Activated gamma-delta T cell (primary cell): ENCODE measurements at regions not wholly inside any gene's neighbourhood (a gene's known extent, or its start where the extent isn't known, plus 50 kb on each side); places are given as distances from the start of the nearest gene placed in this dataset.

ENCODE experiments used
- DNase-seq: peaks from one replicate; lab custom pipeline; 2025; lab: John Stamatoyannopoulos, UW

DNA sequence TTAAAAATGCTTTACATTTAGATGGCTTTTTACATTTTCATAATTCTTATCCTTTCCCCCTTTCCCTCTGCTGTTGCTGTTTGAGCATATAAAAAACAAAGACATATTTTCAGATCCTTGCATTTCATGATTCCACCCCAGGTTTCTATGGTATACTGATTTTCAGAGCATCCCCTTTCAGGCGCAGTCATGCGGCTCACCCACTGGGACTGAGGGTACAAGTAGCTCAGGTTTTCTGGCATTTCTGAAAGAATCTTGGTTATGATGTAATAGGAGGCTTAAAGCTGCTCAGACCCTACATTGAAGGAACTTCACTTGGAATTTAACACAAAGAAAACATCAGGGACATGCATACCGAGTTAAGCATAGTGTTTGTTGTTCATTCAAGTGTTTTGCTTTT, 310.8 kb downstream of the ETAA1 start:
- no peak for DNase-seq

DNA sequence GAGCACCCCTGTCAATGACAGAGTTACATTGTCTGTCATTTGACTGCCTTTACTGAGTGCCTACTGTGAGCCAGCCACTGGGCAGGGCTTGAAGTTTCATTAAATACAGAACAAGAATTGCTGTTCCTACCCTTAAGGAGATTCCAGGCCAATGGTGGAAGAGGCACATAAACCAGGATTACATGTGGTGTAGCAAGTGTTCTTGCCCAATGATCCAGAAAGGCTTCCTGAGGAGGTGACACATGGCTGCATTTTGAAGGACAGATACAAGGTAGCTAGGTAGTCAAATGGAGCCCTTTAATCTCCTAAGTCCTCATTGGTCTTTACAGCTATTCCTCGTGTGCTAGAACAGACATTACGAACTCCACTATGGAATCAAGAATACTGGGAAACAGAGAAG, 312.7 kb downstream of the ETAA1 start:
- no peak for DNase-seq

DNA sequence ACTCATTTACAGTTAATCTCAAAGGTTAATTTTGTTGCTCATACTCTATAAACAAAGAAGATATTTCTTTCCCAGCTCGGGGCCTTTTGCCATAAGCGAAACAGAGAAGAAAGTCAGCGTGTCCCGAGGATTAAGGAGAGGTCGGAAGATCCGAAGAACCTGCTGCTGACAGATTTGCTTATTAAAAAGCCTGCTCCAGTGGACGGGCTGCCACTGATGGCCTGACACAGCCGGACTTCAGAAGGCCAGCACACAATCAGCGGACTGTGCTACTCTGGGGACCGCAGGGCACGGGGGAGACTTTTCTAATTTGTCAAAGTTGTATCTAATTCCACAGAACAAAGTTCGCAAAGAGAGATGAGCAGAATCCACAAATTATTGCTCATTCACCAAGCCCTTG, 315.4 kb downstream of the ETAA1 start:
- DNase-seq, result no peak

DNA sequence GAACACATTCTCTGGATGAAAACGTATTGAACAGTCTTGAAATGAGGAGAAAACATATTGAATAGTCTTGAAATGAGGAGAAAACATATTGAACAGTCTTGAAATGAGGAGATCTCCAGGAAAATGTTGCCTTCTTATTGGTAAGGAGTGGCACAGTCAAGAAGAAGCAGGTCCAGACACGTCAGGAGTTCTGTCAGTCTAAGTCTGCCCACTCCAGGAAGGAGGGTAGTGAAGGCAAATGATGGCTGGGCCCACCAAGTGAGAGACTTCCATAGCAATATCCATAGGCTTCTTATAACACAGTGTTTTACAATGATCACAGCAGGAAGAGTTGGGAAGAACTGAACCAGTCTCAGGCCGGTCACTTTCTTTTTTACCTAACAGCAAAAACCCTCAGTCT, 316.2 kb downstream of the ETAA1 start:
- no peak for DNase-seq

DNA sequence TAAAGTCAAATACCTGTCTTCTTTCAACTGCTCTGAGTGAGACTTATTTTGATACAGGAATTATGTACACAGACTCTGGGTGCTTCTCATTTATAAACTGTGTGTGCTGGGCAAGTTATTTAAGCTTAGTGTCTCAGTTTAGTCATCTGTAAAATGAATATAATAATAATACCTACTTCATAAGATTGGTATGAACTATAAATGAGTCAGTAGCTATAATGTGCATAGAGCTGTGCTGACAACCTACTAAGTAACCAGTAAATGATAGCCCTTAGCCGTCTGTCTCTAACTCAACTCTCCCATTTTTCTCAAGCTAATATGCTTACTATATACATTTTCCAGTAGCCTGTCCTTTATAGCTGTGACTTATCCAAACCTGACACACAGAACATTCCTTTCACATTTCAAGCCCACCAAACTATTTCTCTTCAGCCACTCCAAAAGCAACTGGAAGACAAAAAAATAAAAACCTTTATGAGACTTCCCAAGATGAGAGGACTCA, 319.8 kb downstream of the ETAA1 start:
- no peak for DNase-seq

DNA sequence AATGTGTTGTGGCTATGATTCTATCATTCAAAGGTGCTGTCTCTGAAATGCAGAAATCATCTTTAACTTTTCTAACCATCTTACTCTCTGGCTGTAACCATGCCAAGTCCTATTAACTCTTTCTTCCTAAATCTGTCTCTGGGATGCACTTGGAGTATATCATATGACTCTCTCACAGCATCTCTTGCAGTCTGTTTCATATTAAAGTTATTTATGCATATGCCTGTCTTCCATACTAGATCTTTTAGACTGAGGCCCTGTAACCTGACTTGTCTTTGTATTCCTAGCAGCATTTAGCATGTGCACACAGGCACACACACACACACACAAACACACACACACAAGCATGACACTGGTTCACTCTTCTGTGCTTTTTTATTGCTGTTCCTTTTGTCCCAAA, 320.6 kb downstream of the ETAA1 start:
- no peak for DNase-seq

DNA sequence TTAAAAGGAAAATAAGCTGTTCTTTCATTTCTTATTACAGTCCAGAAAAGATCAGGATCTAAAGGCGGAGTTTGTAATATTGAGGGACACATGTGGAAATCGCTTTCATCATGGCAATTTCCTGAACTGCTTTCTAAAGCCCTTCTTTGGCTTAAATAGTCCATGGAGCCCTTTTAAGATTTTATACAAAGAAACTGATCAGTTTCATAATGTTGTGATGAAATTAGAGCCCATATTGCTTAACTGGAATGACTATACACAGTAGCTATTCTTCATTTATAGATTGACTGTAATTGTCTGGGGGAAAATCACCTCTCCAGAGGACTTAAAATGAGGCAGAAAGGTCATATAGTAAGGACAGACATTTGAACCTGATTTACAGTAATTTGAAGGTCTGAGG, 322.2 kb downstream of the ETAA1 start:
- no peak for DNase-seq

DNA sequence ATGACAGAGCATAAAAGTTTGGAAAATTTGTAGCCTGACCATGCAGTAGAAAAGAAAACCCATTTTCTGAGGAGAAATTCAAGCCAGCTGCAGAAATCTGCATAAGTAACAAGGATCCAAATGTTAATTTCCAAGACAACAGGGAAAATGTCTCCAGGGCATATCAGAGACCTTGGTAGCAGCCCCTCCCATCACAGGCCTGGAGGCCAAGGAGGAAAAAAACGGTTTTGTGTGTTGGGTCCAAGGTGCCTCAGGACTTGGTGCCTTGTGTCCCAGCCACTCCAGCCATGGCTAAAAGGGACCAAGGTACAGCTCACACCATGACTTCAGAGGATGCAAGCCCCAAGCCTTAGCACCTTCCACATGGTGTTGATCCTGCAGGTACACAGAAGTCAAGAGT, 324.4 kb downstream of the ETAA1 start:
- no peak for DNase-seq

DNA sequence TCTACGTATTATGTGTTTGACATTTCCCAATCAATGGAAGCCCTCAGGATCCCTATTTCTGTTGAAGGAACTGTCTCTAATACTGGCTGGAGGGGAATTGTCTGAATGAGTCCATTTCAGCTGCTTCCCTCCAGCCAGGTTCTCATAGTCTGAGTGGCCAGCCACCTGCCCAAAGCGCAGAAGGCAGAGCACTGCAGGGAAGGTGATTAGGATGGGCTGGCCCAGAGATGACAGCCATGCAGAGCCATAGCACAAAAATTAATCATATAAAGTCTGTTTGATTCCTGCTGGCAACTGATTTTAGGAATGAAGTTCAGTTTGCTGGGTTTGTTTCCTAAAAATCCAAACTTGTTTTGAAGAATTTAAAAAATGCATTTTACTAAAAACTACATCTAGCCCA, 327.1 kb downstream of the ETAA1 start:
- DNase-seq, result no peak

DNA sequence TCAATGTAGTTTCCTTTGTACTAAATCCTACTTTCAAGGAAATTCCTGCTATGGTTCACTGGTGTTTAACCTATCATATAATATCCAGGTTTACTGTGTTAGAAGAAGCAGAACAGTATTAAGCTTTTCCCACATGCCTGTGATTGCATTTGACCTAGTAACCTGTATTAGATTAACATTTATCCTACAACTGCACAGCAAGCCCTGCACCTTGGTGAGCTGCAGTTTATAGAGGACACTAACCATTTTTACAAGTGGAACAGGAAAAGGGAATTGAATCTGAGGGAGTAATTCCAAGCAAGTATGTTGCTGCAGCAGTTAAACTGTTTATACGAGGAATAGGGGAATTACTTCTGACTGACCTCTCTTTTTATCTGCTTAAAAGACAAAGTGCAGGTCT, 328.6 kb downstream of the ETAA1 start:
- DNase-seq, result no peak

DNA sequence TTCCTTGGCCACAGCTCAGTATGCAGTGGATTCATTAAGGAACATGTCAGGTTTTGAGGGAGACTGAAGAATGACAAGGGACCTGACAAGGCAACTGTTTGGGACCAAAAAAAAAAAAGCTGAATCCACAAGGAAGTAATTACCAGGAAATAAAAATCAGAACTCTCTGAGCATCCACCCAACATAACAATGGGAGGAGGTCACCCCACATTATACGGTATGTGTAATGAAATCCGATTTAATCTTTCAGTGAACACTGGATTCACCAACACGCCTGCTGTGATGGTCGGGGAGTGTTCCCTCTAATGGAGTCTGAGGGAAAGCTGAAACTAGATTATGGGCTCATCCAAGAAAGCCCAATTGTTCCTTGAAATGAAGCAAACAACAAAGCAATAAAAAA, 329.3 kb downstream of the ETAA1 start:
- no peak for DNase-seq

DNA sequence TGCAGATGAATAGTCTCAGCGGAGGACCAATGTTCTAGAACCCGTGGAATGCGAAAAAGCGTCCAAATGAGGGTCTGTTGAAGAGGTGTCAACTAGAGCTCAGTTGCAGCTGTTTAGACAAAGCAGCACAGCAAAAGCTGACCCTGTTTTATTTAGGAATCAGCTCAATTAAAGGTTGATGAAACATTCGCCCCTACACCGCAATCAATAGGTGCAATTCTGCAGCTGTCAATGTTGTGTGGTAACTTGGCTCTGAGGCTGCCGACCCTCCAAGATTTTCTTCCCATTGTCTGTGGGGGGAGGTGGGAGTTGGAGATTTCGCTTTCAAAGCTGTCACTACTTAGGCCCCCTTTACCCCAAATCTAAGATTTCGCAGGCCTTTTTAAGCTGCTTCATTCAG, 330.0 kb downstream of the ETAA1 start:
- DNase-seq, result no peak

DNA sequence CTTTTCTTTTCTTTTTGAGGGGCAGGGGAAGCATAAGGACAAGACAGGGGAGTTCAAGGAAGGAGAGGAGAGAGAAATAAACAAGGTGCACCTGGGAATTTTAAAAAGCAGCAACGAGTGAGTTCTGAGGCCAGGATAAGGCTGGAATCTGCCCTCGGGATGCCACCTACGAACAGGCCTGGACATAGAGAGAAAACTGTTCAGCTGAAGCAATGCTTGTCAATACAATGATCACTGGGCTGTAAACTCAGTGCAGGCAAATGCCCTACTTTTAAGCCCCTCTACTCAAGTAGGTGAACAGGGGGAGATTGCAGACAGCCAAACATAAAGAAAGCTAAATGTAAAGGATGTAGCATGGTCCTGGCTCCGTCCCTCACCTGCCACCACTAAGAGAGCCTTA, 330.5 kb downstream of the ETAA1 start:
- no peak for DNase-seq

DNA sequence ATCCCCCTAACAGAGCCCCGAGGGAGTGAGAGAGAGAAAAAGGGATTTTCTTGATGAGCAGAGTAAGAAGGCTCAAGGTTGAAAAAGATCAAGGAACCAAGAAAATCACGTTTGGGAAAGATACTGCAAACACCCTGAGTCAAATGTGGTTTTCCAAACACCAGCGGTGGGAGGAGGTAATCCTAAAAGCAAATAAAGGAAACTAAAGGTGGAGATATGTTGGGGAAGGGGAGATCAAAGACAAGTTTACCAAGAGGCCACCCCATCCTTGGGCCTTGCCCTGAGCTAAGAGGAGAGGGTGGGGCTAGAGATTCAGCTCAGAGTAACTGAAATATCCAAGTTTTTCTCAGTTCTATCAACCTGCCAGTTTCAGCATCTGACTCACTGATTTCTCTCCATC, 332.3 kb downstream of the ETAA1 start:
- no peak for DNase-seq

DNA sequence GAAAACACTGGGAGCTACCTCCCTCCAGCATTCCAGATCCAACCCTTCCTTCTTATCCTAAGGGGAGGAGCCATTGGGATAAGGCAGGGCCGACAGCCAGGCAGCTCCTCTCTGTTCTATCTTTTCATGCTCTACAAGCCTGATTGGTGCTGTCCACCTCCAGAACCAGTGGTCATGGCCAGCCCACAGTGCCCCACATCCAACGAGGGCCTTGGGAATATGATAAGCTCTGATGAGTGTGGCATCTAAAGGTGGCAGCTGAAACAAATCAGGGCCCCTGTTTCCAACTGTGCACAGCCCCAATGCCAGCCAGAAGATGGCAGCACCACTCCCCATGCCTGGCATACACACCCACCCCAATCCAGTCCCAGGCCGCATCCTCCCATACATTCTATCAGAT, 329.3 kb downstream of the C1D start:
- no peak for DNase-seq

DNA sequence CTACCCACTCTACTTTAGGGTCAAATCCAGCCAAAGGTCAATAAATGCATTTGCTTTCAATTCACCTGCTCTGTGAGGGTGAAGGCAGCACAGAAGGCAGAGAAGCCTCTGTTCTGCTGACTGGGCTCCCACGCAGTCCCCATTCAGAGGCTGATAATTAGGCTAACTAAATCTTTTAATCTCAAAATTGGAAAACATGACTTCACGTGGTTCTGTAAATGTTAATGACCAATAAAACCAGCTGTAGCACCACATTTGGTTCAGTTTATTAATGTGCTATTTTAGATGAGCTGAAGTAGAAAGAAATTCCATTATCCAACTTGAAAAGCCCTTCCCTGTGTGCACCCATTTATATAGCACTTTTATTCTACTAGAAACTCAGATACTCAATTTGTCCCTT, 310.6 kb downstream of the C1D start:
- DNase-seq, result no peak

DNA sequence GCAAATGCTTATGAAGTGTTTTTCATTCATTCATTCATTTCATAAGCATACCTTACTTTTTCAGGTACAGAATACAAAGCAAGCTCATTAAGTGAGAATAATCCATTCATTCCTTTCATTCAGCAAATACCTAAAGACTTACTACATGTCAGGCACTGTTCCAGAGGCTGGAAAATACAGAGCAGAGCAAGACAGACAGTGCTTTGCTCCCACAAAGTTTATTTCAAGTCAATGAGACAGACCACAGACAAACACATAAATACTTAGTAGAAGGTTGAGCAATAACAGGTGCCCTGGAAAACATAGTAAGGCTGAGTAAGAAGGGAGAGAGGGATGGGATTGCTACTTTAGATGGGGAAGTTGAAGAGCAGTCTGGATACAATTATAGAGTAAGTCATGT, 309.8 kb downstream of the C1D start:
- DNase-seq, result no peak

DNA sequence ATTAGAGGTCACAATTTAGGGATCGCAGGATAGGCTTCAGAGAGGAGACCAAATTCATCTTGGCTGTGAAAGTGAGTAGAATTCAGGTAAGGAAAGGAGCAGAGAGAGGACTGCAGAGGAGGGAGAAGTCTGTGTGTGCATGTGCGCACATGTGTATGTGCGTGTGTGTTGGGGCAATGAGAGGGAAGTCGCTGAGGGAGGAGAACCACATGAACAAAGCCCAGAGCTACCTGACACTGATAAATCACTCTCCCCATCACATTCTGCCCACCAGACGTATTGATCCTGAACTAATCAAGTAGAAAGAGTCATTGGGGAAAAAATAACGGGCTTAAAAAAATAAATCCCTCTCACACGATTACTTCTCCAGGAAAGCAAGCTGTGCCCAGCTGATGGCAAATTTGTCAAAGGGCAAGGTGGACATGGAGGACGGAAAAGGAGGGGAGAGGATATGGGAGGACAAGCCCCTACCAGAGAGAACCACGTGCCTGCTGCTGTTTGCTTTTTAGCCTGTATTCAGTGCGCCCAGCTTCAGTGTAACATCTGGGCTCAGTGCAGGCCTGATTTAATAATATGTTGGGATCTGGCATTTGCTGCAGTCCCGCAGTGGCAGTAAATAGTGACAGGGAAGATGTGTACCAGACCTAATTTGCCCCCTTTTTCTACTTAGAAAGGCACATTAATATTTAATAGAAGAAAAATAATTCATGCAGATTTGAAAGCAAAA, 307.5 kb downstream of the C1D start:
- no peak for DNase-seq

DNA sequence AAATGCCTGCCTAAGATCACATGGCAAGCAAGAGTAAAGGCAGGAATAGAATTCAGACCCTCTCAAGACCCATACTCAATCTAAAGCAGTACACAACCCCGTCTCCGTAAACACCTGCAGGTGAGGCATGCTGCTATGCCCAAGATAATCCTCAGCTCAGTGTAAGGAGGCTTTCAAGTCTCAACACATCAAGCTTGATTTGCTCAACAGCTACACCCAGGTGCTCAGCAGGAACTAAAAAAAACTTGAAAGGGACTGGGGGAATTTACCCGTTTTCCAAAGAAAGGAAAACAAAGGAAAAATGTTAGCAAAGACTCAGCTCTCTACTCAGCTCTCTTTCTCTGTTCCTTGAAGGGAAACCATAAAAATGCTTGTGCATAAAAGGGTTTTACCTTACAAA, 301.8 kb downstream of the C1D start:
- no peak for DNase-seq

DNA sequence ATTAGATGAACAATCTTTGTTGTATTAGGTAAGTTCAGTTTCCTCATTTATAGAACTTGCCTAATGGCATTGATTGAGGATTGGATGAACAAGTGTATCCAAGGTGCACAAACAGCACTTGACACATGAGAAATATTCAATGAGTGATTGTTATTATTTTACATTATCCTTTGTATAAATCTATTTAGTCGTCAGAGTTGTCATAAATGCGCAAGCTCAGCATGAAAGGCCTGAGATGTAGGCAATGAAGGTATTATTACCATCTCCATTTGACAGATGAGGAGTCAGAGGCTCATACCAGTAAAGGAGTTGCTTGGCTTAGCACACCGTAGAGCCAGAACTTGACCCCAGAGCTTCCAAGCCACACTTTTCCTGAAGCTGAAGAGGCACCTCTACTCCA, 291.4 kb downstream of the C1D start:
- DNase-seq, result no peak

DNA sequence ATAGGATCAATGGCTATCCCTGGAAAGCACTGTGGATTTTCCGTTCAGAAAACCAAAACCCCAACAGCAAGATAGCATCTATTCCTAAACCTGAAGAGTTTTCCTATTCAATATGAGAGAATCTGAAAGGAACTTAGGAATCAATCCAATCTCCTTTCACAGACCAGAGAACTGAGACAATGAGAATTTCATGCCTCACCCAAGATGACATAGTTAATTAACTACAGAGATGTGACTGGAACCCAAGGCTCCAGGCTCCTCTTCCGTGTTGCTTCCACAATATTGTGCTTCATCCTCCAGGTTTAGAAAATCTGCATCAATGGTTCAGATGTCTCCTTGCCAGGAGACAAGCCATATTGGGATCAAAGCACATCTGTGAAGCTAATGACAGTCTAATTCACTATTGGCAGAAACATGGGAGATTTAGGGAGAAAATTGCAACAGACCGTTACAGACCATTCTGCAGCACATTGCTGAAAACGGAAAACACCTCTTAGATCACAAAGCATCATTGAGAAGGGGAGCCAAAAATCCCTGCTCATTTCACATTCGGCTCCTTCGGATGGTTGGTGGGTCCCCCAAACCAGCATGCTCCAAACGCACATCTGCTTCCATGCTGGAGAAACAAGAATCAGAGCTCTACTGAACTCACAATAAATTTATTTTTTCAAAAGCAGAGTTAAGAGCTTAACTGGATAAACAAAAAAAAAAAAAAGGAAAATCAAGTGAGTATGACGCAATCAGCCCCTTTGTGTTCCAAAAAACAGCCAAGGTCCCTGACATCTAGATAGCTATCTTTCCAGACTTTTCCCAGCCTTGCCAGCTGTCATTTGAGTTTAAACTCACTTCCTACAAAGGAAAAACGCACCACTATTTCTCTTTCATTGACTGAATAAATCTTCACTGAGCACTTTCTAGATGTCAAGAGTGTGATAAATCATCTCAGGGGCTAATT, 290.3 kb downstream of the C1D start:
- DNase-seq, result no peak

DNA sequence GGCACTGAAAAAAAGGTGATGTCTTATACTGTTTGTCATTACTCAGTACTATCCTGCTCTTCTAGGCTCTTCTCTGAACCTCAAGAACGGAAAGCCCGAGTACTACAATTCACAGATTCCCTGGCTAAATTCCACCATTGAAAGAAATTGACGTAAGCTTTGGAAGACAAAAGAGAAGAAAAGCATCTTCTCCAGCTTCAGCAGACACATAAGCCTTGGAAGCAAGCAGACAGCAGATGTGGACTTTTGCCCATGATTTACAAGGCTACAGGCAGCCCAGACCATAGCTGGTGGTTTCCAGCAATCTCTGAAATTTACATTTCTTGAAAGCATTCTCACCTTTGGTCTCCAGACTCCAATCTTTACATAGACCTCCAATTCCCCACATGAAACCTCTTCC, 289.0 kb downstream of the C1D start:
- no peak for DNase-seq

DNA sequence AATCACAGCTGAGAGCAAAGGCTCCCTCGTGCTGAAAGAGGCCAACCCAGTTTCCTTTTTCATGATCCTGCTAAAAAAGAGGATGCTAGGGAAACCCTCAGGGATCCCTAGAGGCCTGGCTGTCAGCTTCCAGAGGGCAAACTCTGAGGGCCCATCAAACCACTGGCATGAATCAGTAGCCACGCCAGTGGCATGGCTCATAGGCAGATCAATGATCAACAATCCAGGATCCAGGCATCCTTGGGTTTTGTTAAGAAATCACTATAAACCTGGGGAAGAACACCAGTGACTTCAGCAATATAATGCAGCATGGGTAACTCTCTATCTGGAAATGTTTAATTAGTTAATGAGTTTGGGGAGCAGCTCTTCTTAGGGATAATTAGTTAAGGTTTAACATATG, 286.5 kb downstream of the C1D start:
- no peak for DNase-seq
